A549 (cell line): ENCODE measurements at regions not wholly inside any gene's neighbourhood (a gene's known extent, or its start where the extent isn't known, plus 50 kb on each side); places are given as distances from the start of the nearest gene placed in this dataset.
A peak's percentile ranks its signal among the peaks of the same experiment; 100 is the strongest.

ENCODE experiments used
- ATAC-seq, 2 experiments: fragments of 200-7000 bp in 1 of 2; fragments of >200 bp in 1 of 2; cut with Nextera tagmentation in 1 of 2; cut with Tn5 transposase in 1 of 2; 3 replicates each; pipeline versions ENCODE4 v1.8.0 to v1.9.1; 2018 to 2020; ENCODE audit warnings: mild to moderate bottlenecking in 1 of 2, moderate library complexity in 1 of 2
- CTCF ChIA-PET: fragments of 300-600 bp; sonication (Branson Sonifier 250); formaldehyde crosslinking; extraction: SDS; loops from one replicate; lab custom pipeline; 2021; ENCODE audit warnings: antibody characterized with exemption, inconsistent platforms; lab: Yijun Ruan, JAX
- POLR2A ChIA-PET: fragments of 350-600 bp; formaldehyde crosslinking; extraction: SDS; loops from one replicate; lab custom pipeline; 2021; ENCODE audit warnings: antibody characterized with exemption, inconsistent platforms; lab: Yijun Ruan, JAX
- DNase-seq, 2 experiments: peaks; one replicate each; pipeline versions ENCODE4 v3.0.0 to v3.0.0-alpha.2; 2011 to 2016; ENCODE audit warnings: low read depth in 1 of 2, low spot score in 1 of 2
- FAIRE-seq: peaks from 2 replicates; lab custom pipeline; 2011; peaks lifted over from hg19 to GRCh38; lab: Jason Lieb, UNC
- H3K27ac ChIP-seq, 2 experiments: fragments of >200 bp; sonication (Bioruptor Twin); formaldehyde crosslinking; 3 replicates each; pipeline ENCODE4 v1.5.1; 2016 to 2017
- H3K4me1 ChIP-seq: fragments of >200 bp; sonication (Bioruptor Twin); formaldehyde crosslinking; 3 replicates; pipeline ENCODE4 v1.6.1; 2016
- H3K4me2 ChIP-seq: fragments of >200 bp; sonication (Bioruptor Twin); formaldehyde crosslinking; 3 replicates; pipeline ENCODE4 v1.6.1; 2016
- H3K4me3 ChIP-seq: fragments of >200 bp; sonication (Bioruptor Twin); formaldehyde crosslinking; 3 replicates; pipeline ENCODE4 v1.5.1; 2016
- H3K9me3 ChIP-seq: fragments of >200 bp; sonication (Bioruptor Twin); formaldehyde crosslinking; 3 replicates; pipeline ENCODE4 v1.6.1; 2016
- BHLHE40 ChIP-seq: IDR thresholded peaks from 2 replicates; pipeline ENCODE4 v1.6.1; 2012; ENCODE audit warnings: low read depth, low read length, inconsistent platforms
- EHMT2 ChIP-seq: fragments of 200-600 bp; sonication (generic); IDR thresholded peaks from 2 replicates; pipeline ENCODE4 v1.6.1; 2016; ENCODE audit warnings: antibody characterized with exemption, low read depth, mild to moderate bottlenecking, moderate library complexity
- FOSL2 ChIP-seq, 2 experiments: fragments of 450-650 bp in 1 of 2; fragments of >200 bp in 1 of 2; sonication (Bioruptor Twin) in 1 of 2; formaldehyde crosslinking; IDR thresholded peaks; 2 replicates each; pipeline versions ENCODE4 v1.5.0 to v1.6.1; 2016 to 2020; ENCODE audit warnings: mild to moderate bottlenecking in 1 of 2, moderate library complexity in 1 of 2
- HEYL ChIP-seq: fragments of 250-450 bp; sonication (Bioruptor Pico); IDR thresholded peaks from 2 replicates; pipeline ENCODE4 v1.8.0; 2021; ENCODE audit warnings: mild to moderate bottlenecking, moderate library complexity
- HOXA7 ChIP-seq: fragments of 250-450 bp; sonication (Bioruptor Pico); IDR thresholded peaks from 2 replicates; pipeline ENCODE4 v1.5.0; 2020; ENCODE audit warnings: mild to moderate bottlenecking, moderate library complexity
- JUNB ChIP-seq: fragments of >200 bp; sonication (Bioruptor Twin); formaldehyde crosslinking; IDR thresholded peaks from 2 replicates; pipeline ENCODE4 v1.6.1; 2016
- KDM5A ChIP-seq: fragments of 200-600 bp; sonication (generic); IDR thresholded peaks from 2 replicates; pipeline ENCODE4 v1.6.1; 2016; ENCODE audit warnings: antibody characterized with exemption, mild to moderate bottlenecking
- MAZ ChIP-seq: fragments of 150-350 bp; IDR thresholded peaks from 2 replicates; pipeline ENCODE4 v1.6.1; 2014; ENCODE audit warnings: antibody characterized with exemption, low read depth, low read length, borderline replicate concordance
- NPAS2 ChIP-seq: fragments of 250-450 bp; sonication (Bioruptor Pico); IDR thresholded peaks from 2 replicates; pipeline ENCODE4 v1.8.0; 2022; ENCODE audit warnings: mild to moderate bottlenecking, moderate library complexity, borderline replicate concordance
- RAD21 ChIP-seq, 2 experiments: fragments of >200 bp in 1 of 2; sonication (Bioruptor Twin) in 1 of 2; formaldehyde crosslinking in 1 of 2; IDR thresholded peaks in 1 of 2; conservative IDR thresholded peaks in 1 of 2; 2 replicates in 1 of 2; 3 replicates in 1 of 2; pipeline ENCODE4 v1.6.1; 2012 to 2018; ENCODE audit warnings: inconsistent platforms in 1 of 2
- SMC3 ChIP-seq: fragments of >200 bp; sonication (Bioruptor Twin); formaldehyde crosslinking; IDR thresholded peaks from 3 replicates; pipeline ENCODE4 v1.6.1; 2018; ENCODE audit warnings: inconsistent platforms
- SREBF2 ChIP-seq: fragments of 450-650 bp; IDR thresholded peaks from 2 replicates; pipeline ENCODE4 v1.6.1; 2014; ENCODE audit warnings: mild to moderate bottlenecking, moderate library complexity
- TFCP2L1 ChIP-seq: fragments of 250-450 bp; sonication (Bioruptor Pico); IDR thresholded peaks from 2 replicates; pipeline ENCODE4 v1.5.0; 2021; ENCODE audit warnings: mild to moderate bottlenecking
- TP53 ChIP-seq: fragments of 250-450 bp; sonication (Bioruptor Pico); IDR thresholded peaks from 2 replicates; pipeline ENCODE4 v1.5.0; 2021; ENCODE audit warnings: mild to moderate bottlenecking, moderate library complexity
- ZC3H11A ChIP-seq: fragments of 450-650 bp; IDR thresholded peaks from 2 replicates; pipeline ENCODE4 v1.6.1; 2014; ENCODE audit warnings: antibody characterized with exemption, mild to moderate bottlenecking
- WGBS: methylation state at CpG from one replicate; pipeline ENCODE4 v1.1.6; 2017; ENCODE audit errors: missing lambda C conversion rate; 5-methylcytosine and 5-hydroxymethylcytosine counted together
- TF ChIP-seq, protein P1 (sequence below): fragments of >200 bp; sonication (Bioruptor Twin); formaldehyde crosslinking; IDR thresholded peaks from 3 replicates; pipeline ENCODE4 v1.5.1; 2016
- TF ChIP-seq, protein P2 (sequence below): fragments of 450-650 bp; IDR thresholded peaks from 2 replicates; pipeline ENCODE4 v1.6.1; 2014; ENCODE audit warnings: antibody characterized with exemption

DNA sequence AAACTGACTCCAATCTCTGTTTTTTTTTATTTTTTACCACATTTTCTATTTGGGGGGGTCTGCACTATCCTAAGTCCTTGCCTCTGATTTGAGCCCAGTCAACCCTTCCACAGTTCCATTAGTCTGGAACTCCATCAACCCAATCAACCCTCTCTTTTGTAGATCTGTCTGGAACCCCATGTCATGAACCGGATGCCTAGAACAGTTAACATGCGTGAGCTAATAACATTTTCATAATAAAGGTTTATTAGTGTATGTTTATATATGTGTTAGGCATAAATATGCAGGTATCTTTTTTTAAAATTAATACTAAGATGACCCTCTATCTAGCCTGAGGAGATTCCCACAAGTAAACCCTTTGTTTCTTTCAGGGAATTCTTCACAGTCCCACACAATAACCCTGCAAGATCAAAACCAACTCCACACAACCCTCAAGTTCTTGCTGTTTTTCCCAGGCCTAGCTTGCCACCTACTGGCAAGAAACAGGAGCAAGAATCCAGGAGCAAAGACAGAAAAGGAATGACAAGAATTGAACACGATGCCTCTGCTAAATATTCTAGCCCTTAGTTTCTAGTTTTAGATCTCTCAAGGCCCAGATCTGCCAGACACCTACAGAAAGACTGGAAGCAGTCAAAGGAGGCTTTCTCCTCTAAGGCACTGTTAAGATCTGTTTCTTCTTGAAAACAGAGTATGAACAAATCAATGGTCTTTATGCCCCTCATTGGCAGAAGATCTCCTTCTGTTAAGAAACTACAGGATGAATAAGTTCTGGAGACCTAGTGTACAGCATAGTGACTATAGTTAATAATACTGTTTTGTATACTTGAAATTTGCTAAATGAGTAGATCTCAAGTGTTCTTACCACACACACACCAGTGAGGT, 100.4 kb downstream of the TRIM36 start:
- POLR2A ChIA-PET, result no interaction called here
- WGBS, result 57% methylated on average over 3 of the region's 3 CpGs

DNA sequence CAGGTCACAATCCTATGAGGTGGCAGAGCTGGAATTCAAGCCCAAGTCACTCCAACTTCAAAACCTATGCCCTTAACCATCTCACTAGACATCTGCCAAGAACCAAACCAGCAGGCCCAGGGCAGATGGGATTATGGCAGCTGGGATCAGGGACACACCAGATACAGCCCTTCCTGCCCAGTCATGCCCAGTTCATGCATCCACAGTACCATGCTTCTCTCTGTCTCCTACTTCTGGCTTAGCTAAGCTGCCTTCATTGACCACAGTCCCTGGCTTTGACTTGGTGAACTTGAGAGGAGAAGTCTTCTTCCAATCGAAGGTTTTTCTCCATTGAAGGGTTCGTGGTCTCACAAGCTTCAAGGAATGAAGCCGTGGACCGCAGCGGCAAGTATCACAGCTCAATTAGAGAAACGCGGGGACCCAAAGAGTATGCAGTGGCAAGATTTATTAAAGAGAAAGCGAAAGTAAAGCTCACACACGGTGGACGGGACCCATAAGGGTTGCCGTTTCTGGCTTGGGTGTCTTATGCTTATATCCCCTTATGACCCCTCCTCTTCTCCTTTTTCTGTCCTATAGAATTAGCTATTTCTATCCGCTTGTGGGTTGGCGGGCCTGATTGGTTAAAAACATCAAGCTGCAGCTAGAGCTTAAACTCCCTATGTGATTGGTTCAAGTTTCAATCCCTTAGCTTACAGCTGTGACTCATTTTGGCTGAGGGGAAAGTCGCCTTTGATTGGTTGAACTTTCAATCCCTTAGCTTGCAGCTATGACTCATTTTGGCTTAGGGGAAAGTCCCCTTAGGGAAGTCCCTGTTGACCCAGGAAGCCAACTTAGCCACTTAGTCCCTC, 101.2 kb downstream of the TRIM36 start:
- no peaks in the 10 kb centered on the region for H3K4me1 ChIP-seq
- 0 out of 3 replicates have a peak overlapping the region, but pooled peaks have one; percentile 13 for H3K4me3 ChIP-seq
- FAIRE-seq (no peak), DNase-seq (peak in 1 of 2 experiments; percentile 62), ATAC-seq (peak in 1 of 2 experiments; percentile 69; a peak in 3 of 6 replicates)
- no peaks in the 10 kb centered on the region for H3K9me3 ChIP-seq
- H3K27ac ChIP-seq, result no peak overlapping the region
- ChIA-PET POLR2A (no interaction called here), CTCF (interaction anchor here (0.6 to 2.7 kb wide), 11 partner anchors 11 to 1463 kb away, joined by 3 to 9 read pairs (median 3); no protein-coding TSS in a partner anchor)
- no peak for TF ChIP-seq TFCP2L1 (CRISPR knock-in tag)
- TF ChIP-seq FOSL2 (IDR thresholded peaks at IDR 0.05), result no peak
- TF ChIP-seq FOSL2 (CRISPR knock-in tag; IDR thresholded peaks at IDR 0.05), result peak; percentile 79
- 62% methylated on average over 14 of the region's 14 CpGs for WGBS
- H3K4me2 ChIP-seq, result peak overlapping the region; percentile 46

More for the DNA sequence above, 100.4 kb downstream of the TRIM36 start:
- H3K27ac ChIP-seq, result no peak overlapping the region
- no peak overlapping the region; the same call in 2 of the 3 replicates for H3K4me2 ChIP-seq
- no peaks in the 10 kb centered on the region for H3K9me3 ChIP-seq
- no peaks in the 10 kb centered on the region for H3K4me1 ChIP-seq
- no peak for TF ChIP-seq KDM5A
- TF ChIP-seq, protein P1, sequence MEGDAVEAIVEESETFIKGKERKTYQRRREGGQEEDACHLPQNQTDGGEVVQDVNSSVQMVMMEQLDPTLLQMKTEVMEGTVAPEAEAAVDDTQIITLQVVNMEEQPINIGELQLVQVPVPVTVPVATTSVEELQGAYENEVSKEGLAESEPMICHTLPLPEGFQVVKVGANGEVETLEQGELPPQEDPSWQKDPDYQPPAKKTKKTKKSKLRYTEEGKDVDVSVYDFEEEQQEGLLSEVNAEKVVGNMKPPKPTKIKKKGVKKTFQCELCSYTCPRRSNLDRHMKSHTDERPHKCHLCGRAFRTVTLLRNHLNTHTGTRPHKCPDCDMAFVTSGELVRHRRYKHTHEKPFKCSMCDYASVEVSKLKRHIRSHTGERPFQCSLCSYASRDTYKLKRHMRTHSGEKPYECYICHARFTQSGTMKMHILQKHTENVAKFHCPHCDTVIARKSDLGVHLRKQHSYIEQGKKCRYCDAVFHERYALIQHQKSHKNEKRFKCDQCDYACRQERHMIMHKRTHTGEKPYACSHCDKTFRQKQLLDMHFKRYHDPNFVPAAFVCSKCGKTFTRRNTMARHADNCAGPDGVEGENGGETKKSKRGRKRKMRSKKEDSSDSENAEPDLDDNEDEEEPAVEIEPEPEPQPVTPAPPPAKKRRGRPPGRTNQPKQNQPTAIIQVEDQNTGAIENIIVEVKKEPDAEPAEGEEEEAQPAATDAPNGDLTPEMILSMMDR, result peak; percentile 66
- TF ChIP-seq SMC3, result peak; percentile 54; the same call in 2 of the 3 replicates
- TF ChIP-seq BHLHE40, result no peak
- TF ChIP-seq HEYL (CRISPR knock-in tag), result no peak
- TF ChIP-seq SREBF2, result no peak
- TF ChIP-seq RAD21 (conservative IDR thresholded peaks at IDR 0.05 in 1 of 2, IDR thresholded peaks at IDR 0.05 in 1 of 2), result peak; percentile 74 to 87
- no peak for TF ChIP-seq TP53
- CTCF ChIA-PET, result interaction anchor here (0.6 to 2.7 kb wide), 20 partner anchors 12 to 1464 kb away, joined by 3 to 9 read pairs (median 3); no protein-coding TSS in a partner anchor
- peak; percentile 33 to 60 for DNase-seq
- FAIRE-seq, result peak; percentile 13
- no peak overlapping the region for H3K4me3 ChIP-seq
- peak; percentile 76 to 86; a peak in 5 of 6 replicates for ATAC-seq

DNA sequence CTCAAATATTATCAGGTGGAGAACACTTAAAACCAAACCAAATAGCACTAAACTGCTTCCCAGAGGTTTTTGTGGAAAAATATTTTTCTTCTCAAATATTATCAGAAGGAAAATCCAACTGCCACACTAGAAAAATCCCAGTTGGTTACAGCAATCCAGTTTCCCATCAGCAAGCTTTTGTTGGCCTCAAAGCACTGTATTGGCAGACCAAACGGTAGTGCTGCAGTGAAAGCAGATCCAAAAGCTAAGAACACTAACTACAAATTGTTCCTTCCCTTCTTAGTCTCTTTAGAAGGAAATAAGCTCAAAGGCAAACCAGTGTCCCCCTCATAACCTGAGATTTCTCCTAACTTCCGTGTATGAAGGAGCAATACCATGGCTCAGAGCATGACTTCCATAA, 105.3 kb downstream of the TRIM36 start:
- Histone ChIP-seq H3K4me3 (no peak overlapping the region), H3K9me3 (no peaks in the 10 kb centered on the region), H3K4me2 (no peak overlapping the region), H3K27ac (no peak overlapping the region), H3K4me1 (no peaks in the 10 kb centered on the region)
- ATAC-seq (no peak), DNase-seq (no peak), FAIRE-seq (no peak)
- CTCF ChIA-PET, result no interaction called here
- POLR2A ChIA-PET, result no interaction called here
- TF ChIP-seq, protein P2, sequence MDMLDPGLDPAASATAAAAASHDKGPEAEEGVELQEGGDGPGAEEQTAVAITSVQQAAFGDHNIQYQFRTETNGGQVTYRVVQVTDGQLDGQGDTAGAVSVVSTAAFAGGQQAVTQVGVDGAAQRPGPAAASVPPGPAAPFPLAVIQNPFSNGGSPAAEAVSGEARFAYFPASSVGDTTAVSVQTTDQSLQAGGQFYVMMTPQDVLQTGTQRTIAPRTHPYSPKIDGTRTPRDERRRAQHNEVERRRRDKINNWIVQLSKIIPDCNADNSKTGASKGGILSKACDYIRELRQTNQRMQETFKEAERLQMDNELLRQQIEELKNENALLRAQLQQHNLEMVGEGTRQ, result no peak
- no peak for TF ChIP-seq ZC3H11A
- TF ChIP-seq KDM5A, result no peak
- no peak for TF ChIP-seq HOXA7
- no peak for TF ChIP-seq EHMT2
- no peak for TF ChIP-seq HEYL (CRISPR knock-in tag)
- no peak for TF ChIP-seq JUNB
- no peak for TF ChIP-seq NPAS2 (CRISPR knock-in tag)
- TF ChIP-seq MAZ, result no peak
- WGBS, result 6% methylated on average over 2 of the region's 2 CpGs
